Left colon (tissue), 2 donors: ENCODE measurements at regions not wholly inside any gene's neighbourhood (a gene's known extent, or its start where the extent isn't known, plus 50 kb on each side); places are given as distances from the start of the nearest gene placed in this dataset.
"Not testable (repeated sequence)": the region's sequence is repeated elsewhere in the genome, so short reads cannot be mapped to it uniquely, and the experiment has no call there.

Source experiments
- ATAC-seq: fragments of 200-7000 bp; cut with Tn5 transposase; one replicate; pipeline ENCODE4 v1.9.1; 2020; ENCODE audit warnings: mild to moderate bottlenecking, moderate library complexity
- DNase-seq, 2 donors: peaks; one replicate each; pipeline ENCODE4 v3.0.0-alpha.2; 2020
- intact Hi-C, 2 donors: fragments of 100-400 bp; cut with DNase I in 1 of 2; cut with micrococcal nuclease in 1 of 2; formaldehyde crosslinking; loops; one replicate each; pipeline versions ENCODE4 v1.11.2 to v1.14.0; 2022; cut with DNase I, micrococcal nuclease
- donor health status: DM: no; HTN: no; CAD: no.
- donor health status: DM: yes; HTN: yes; CAD: no.

GRCh38 chr20:47922269-47922668 lies 137.0 kb upstream of the SULF2 start:
- ATAC-seq = no peak

DNA sequence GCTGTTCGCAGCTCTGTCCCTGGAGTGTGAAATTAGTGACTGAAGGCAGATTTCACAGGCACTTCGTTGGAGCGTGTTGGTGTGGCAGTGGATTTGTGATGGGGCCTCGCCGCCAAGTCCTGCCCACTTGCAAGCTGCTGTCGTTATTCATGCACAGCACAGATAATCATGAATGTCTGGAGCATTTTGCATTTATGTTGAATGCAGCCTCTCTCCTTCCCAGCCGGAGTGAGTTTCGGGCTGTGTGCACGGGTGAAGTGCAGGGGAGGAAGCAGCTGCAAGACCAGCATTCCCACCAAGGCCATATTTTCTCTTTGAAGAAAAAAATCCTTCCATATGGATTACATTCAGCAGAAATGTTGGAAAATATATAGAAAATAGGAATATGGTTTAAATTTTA lies 136.5 kb upstream of the SULF2 start:
- DNase-seq, ATAC-seq, intact Hi-C loops: not testable (repeated sequence)

More at GRCh38 chr20:47922269-47922668, 137.0 kb upstream of the SULF2 start:
- intact Hi-C loops = no loop called here
- DNase-seq = no peak

GRCh38 chr20:47921408-47921807 lies 136.1 kb upstream of the SULF2 start:
- intact Hi-C loops = no loop called here
- ATAC-seq (no peak), DNase-seq (no peak)

GRCh38 chr20:47917549-47918070 lies 132.3 kb upstream of the SULF2 start:
- ATAC-seq = no peak
- no peak for DNase-seq
- intact Hi-C loops = no loop called here

- no peak for DNase-seq
- intact Hi-C loops = no loop called here
- ATAC-seq = no peak
Observed at GRCh38 chr20:47915495-47915894, 130.2 kb upstream of the SULF2 start.

DNA sequence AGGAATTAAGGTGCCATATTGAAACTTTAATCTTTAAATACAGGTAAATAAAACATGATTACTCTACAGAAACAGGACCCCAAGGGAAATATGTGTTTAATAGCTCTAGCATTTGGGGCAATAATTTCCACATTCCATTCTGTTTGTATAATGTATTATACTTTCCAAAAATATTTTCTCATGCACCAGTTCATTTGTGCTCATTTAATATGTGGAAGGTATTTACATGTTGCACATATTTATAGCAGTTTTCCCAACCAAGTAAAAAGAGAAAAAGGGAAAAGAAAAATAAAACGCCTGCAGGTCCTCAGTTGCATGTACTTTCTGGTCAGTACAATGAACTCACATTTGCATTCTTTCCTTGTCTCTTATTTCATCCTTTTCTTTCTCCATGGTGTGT lies 129.5 kb upstream of the SULF2 start:
- DNase-seq (no peak), ATAC-seq (no peak)
- intact Hi-C loops = no loop called here

GRCh38 chr20:47912786-47913501 lies 127.7 kb upstream of the SULF2 start:
- intact Hi-C loops, DNase-seq, ATAC-seq: not testable (repeated sequence)

DNA sequence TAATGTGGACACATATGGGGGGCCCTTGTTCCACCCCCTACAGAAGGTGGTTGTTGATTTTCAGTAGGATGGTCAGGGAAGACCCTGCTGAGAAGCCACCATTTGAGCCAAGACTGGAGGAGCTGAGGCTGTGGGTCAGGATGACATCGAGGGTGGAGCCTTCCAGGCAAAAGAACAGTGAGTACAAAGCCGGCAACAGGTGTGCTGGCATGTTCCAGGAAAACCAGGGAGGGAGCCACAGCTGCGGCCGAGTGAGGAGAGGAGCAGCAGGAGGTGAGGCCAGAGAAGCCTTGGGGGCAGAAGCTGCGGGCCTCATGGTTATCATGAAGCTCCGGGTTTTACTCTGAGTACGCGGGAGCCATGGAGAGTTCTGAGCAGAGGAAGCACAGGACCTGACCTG lies 126.9 kb upstream of the SULF2 start:
- ATAC-seq, intact Hi-C loops, DNase-seq: not testable (repeated sequence)

GRCh38 chr20:47909696-47910369 lies 124.6 kb upstream of the SULF2 start:
- ATAC-seq, DNase-seq, intact Hi-C loops: not testable (repeated sequence)

DNA sequence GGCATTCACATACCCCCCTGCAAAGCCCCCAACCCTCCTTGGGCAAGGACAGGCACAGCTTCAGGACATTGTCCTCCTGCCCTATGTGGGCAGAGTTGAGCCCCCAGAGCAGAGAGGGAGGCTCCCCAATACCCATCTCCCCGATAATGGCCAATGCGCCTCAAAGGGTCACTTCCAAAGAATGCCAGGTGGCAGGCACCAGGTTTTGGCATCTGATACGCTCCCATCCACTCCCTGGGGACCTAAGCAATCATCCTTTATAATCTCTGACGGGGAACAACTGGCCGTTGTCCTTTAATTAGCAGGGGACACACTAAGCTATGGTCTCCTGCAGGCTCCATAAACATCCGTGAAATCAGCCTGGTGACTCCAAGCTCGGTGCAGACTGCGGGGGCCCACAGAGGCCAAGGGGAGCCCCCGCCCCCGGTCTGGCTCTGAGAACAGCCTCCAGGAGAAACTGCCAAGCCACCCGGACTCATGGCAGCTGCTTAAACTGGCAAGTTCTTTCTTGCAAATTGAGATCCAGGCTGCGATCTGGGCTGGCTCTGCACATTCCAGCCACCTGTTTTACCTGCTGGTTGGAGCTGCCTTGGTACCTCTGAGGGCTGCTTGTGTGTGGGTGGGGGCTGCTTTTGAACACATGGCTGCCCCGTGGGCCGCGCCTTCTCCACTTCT lies 123.2 kb upstream of the SULF2 start:
- intact Hi-C loops, DNase-seq, ATAC-seq: not testable (repeated sequence)

DNA sequence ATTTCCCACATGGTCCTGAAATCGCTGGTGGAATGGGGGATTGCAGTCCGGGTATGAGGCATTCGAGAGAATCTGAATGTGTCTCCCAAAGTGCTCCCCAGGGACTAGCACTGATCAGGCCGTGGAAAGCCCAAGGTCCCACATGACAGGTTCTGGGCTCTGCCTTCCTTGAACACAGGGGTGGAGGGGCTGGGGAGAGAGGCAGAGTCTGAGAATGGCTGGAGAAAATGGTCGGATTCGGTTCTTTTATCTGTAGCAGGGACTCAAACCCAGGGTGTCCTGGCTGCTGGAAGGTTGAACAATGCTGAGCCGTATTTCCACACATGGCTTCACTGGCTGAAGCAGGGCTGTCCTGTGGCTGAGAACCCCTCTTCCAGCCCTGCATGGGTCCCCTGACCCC lies 122.7 kb upstream of the SULF2 start:
- intact Hi-C loops, DNase-seq, ATAC-seq: not testable (repeated sequence)

GRCh38 chr20:47907031-47907675 lies 121.9 kb upstream of the SULF2 start:
- ATAC-seq (no peak), DNase-seq (no peak)
- intact Hi-C loops = no loop called here

DNA sequence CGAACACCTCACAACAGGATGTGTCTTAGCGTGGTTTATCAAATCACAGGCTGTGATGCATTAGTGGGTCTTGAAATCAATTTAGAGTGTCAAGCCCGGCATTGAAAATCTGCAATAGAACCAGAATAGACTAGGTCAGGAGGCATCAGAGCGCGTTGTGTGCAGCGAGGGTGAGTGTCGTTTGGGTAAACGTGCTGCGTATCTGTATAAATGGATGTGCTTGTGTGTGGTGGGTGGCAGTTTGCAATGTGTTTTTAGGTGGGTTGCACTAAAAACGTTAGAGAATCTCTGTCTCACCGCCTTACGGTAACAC lies 121.0 kb upstream of the SULF2 start:
- intact Hi-C loops = no loop called here
- DNase-seq = no peak
- ATAC-seq = no peak

GRCh38 chr20:47905628-47906347 lies 120.5 kb upstream of the SULF2 start:
- intact Hi-C loops = no loop called here
- ATAC-seq (no peak), DNase-seq (no peak)

DNA sequence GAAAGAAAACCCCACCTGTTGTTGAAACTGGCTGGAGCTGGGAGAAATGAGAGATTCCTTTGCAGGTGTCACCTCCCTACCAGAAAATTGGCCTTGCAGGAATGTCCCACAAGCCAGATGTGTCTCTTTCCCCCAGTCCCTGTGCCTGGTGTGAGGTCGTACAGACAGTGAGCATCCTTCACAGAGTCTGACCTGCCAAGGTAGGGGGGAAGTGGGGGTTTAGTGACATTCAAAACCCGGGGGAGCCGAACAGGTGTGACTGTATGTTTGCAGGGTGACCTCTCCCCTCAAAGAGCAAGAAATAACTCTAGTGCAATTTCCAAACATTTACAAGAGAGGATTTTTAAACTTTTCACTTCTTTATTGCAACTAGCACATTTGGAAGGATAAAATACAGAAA lies 117.7 kb upstream of the SULF2 start:
- ATAC-seq, intact Hi-C loops, DNase-seq: not testable (repeated sequence)

- not testable (repeated sequence) for DNase-seq, ATAC-seq
- intact Hi-C loops = loop anchor here (10.0 kb wide), 1 partner anchor 615 kb away; no protein-coding TSS in a partner anchor
Observed at GRCh38 chr20:47899313-47899712, 114.0 kb upstream of the SULF2 start.

- no peak for ATAC-seq
- intact Hi-C loops = loop anchor here (10.0 kb wide), 1 partner anchor 617 kb away; no protein-coding TSS in a partner anchor
- no peak for DNase-seq
Observed at GRCh38 chr20:47897461-47897860, 112.2 kb upstream of the SULF2 start.

DNA sequence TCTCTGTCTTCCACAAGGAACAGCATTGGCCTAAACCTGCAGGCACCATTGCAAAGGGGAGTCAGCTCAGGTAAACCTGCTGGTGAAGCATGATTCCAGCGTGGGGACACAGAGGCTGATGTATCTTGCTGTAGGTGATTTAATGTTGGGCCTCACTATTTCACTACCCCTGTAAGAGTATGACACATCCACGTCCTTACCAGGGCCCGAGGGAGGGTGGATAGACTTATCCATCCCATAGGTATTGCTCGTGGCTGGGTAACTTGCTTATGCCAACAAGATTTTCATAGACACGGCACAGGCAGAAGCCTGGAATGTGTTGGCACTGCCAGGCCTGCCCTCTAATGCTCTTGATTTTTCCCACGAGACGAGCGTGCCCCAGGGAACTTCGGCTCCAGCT lies 107.4 kb upstream of the SULF2 start:
- intact Hi-C loops = loop anchor here (10.0 kb wide), 1 partner anchor 622 kb away; no protein-coding TSS in a partner anchor
- ATAC-seq, DNase-seq: not testable (repeated sequence)
